ENCODE measurements at regions not wholly inside any gene's neighbourhood (a gene's known extent, or its start where the extent isn't known, plus 50 kb on each side); places are given as distances from the start of the nearest gene placed in this dataset.
"Not testable (repeated sequence)": the region's sequence is repeated elsewhere in the genome, so short reads cannot be mapped to it uniquely, and the experiment has no call there.

- Mint-ChIP-seq H3K9me3 (ENCODE audit: low read depth) (no peaks in the 10 kb centered on the region), H3K36me3 (ENCODE audit: low read depth) (no peaks in the 10 kb centered on the region), H3K4me1 (no peaks in the 10 kb centered on the region), H3K4me3 (no peak overlapping the region), H3K27me3 (peaks cover 2% of the 10 kb centered on the region), H3K27ac (no peak overlapping the region)
- ChIA-PET CTCF (no interaction called here), POLR2A (no interaction called here)
- intact Hi-C loops (cut with DNase I, micrococcal nuclease): no loop called here
- DNase-seq (no peak), ATAC-seq (no peak)
Observed at GRCh38 chr1:199508653-199509052, 518.9 kb upstream of the NR5A2 start.

DNA sequence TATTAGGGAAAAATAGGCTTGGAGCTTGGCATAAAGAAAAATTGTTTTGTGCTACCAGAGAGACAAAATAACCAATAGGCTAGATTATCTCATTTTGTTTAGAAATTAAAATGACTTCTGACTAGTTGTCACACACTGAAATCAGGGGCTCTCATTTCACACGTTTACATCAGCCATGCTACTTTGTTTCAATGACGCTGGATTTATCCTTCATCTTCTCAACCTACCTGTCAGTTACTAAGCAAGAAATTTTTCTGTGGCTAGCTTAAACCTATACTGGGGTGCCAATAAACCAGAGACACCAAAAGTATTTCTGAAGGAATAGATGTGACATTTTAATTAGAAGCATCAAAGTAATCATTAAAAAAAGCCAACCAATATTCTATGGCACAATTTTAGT, 518.1 kb upstream of the NR5A2 start:
- Mint-ChIP-seq H3K27ac (no peak overlapping the region), H3K36me3 (ENCODE audit: low read depth) (no peaks in the 10 kb centered on the region), H3K4me1 (no peaks in the 10 kb centered on the region), H3K27me3 (peaks cover 2% of the 10 kb centered on the region), H3K4me3 (no peak overlapping the region), H3K9me3 (ENCODE audit: low read depth) (no peaks in the 10 kb centered on the region)
- intact Hi-C loops (cut with DNase I, micrococcal nuclease): no loop called here
- no peak for DNase-seq
- POLR2A ChIA-PET: no interaction called here
- no peak for ATAC-seq
- CTCF ChIA-PET: no interaction called here

GRCh38 chr1:199510314-199510713, 517.2 kb upstream of the NR5A2 start:
- ATAC-seq: no peak
- peaks cover 2% of the 10 kb centered on the region for H3K27me3 Mint-ChIP-seq
- POLR2A ChIA-PET: no interaction called here

DNA sequence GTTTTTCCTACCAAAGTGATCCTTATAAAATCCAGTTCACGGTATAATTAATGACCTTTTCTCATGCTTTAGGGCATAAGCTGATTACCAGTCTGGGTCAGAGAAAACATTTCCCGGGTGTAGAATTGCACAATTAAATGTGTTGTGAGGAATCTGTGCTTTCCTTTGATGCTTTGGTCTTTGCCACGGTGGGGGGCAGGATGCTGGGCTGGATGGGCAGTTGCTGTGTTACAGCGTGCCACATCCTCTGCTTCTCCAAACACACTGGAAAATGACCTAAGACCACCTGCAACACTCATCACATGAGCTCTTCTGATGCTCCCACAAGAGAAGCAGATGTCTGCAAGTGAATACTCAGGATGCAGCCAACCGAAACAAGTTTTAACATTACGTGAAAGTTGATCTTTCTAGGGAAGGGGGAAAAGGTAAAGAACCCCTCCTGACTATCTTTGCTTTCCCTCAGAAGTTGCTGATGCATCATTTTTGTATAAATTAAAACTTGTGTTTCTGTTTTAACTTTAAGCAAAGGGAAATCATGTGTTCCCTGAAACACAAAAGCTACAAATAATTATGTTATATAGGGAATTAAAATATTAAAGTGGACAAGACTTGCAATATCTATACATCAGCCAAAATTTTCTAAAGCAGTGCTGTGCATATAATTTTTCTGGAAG, 515.3 kb upstream of the NR5A2 start:
- POLR2A ChIA-PET: no interaction called here
- no peaks in the 10 kb centered on the region for H3K9me3 Mint-ChIP-seq (ENCODE audit: low read depth)
- CTCF ChIA-PET: no interaction called here
- H3K27ac Mint-ChIP-seq: no peak overlapping the region
- no peak overlapping the region for H3K4me3 Mint-ChIP-seq
- no peaks in the 10 kb centered on the region for H3K27me3 Mint-ChIP-seq
- H3K4me1 Mint-ChIP-seq: no peaks in the 10 kb centered on the region
- no peak for DNase-seq
- intact Hi-C loops (cut with DNase I, micrococcal nuclease): no loop called here
- ATAC-seq: no peak
- no peaks in the 10 kb centered on the region for H3K36me3 Mint-ChIP-seq (ENCODE audit: low read depth)

More at GRCh38 chr1:199510314-199510713, 517.2 kb upstream of the NR5A2 start:
- H3K4me1 Mint-ChIP-seq: no peaks in the 10 kb centered on the region
- H3K9me3 Mint-ChIP-seq (ENCODE audit: low read depth): no peaks in the 10 kb centered on the region
- CTCF ChIA-PET: no interaction called here
- intact Hi-C loops (cut with DNase I, micrococcal nuclease): no loop called here
- DNase-seq: no peak
- no peak overlapping the region for H3K4me3 Mint-ChIP-seq
- no peaks in the 10 kb centered on the region for H3K36me3 Mint-ChIP-seq (ENCODE audit: low read depth)
- no peak overlapping the region for H3K27ac Mint-ChIP-seq

DNA sequence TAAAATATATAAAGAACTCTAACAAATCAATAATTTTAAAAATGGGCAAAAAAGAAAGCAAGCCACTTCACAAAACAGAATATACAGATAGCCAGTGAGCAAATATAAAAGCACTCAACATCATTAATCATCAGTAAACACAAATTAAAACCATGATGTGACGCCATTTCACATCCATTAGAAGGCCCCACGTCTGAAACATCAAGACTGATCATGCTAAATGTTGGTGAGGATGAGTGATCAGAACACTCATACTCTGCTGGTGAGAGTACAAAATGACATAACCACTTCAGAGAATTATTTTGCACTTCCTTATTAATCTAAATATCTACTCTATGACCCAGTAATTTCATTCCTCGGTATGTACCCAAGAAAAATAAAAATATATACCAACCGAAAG, 512.2 kb upstream of the NR5A2 start:
- no peaks in the 10 kb centered on the region for H3K27me3 Mint-ChIP-seq
- ChIA-PET POLR2A (no interaction called here), CTCF (no interaction called here)
- DNase-seq (no peak), ATAC-seq (no peak)
- intact Hi-C loops (cut with DNase I, micrococcal nuclease): no loop called here
- no peak overlapping the region for H3K4me3 Mint-ChIP-seq
- no peaks in the 10 kb centered on the region for H3K9me3 Mint-ChIP-seq (ENCODE audit: low read depth)
- H3K36me3 Mint-ChIP-seq (ENCODE audit: low read depth): no peaks in the 10 kb centered on the region
- no peak overlapping the region for H3K27ac Mint-ChIP-seq
- no peaks in the 10 kb centered on the region for H3K4me1 Mint-ChIP-seq

- H3K9me3 Mint-ChIP-seq (ENCODE audit: low read depth): no peaks in the 10 kb centered on the region
- DNase-seq (no peak), ATAC-seq (no peak)
- H3K4me3 Mint-ChIP-seq: no peak overlapping the region
- H3K4me1 Mint-ChIP-seq: no peaks in the 10 kb centered on the region
- no peak overlapping the region for H3K27ac Mint-ChIP-seq
- ChIA-PET CTCF (no interaction called here), POLR2A (no interaction called here)
- H3K27me3 Mint-ChIP-seq: no peaks in the 10 kb centered on the region
- intact Hi-C loops (cut with DNase I, micrococcal nuclease): no loop called here
- no peaks in the 10 kb centered on the region for H3K36me3 Mint-ChIP-seq (ENCODE audit: low read depth)
Observed at GRCh38 chr1:199522338-199522737, 505.2 kb upstream of the NR5A2 start.

- H3K4me3 Mint-ChIP-seq: no peak overlapping the region
- ATAC-seq (no peak), DNase-seq (no peak)
- ChIA-PET CTCF (no interaction called here), POLR2A (no interaction called here)
- intact Hi-C loops (cut with DNase I, micrococcal nuclease): no loop called here
- no peaks in the 10 kb centered on the region for H3K27me3 Mint-ChIP-seq
- no peak overlapping the region for H3K27ac Mint-ChIP-seq
- H3K4me1 Mint-ChIP-seq: no peaks in the 10 kb centered on the region
- H3K9me3 Mint-ChIP-seq (ENCODE audit: low read depth): no peaks in the 10 kb centered on the region
- no peaks in the 10 kb centered on the region for H3K36me3 Mint-ChIP-seq (ENCODE audit: low read depth)
Observed at GRCh38 chr1:199522936-199523335, 504.6 kb upstream of the NR5A2 start.

GRCh38 chr1:199529324-199529723, 498.2 kb upstream of the NR5A2 start:
- no peaks in the 10 kb centered on the region for H3K36me3 Mint-ChIP-seq (ENCODE audit: low read depth)

GRCh38 chr1:199533361-199533760, 494.1 kb upstream of the NR5A2 start:
- H3K36me3 Mint-ChIP-seq (ENCODE audit: low read depth); H3K4me3 Mint-ChIP-seq; H3K27ac Mint-ChIP-seq; H3K4me1 Mint-ChIP-seq; H3K27me3 Mint-ChIP-seq; POLR2A ChIA-PET; intact Hi-C loops (cut with DNase I, micrococcal nuclease); ATAC-seq; DNase-seq: not testable (repeated sequence)
- H3K9me3 Mint-ChIP-seq (ENCODE audit: low read depth): peaks cover 12% of the 10 kb centered on the region
- CTCF ChIA-PET: interaction anchor here (0.6 kb wide), 1 partner anchor 254 kb away, joined by 3 read pairs; no protein-coding TSS in a partner anchor

More at GRCh38 chr1:199529324-199529723, 498.2 kb upstream of the NR5A2 start:
- H3K4me3 Mint-ChIP-seq: no peak overlapping the region
- ATAC-seq (no peak), DNase-seq (no peak)
- ChIA-PET CTCF (no interaction called here), POLR2A (no interaction called here)
- H3K27me3 Mint-ChIP-seq: no peaks in the 10 kb centered on the region
- intact Hi-C loops (cut with DNase I, micrococcal nuclease): no loop called here
- peaks cover 4% of the 10 kb centered on the region for H3K9me3 Mint-ChIP-seq (ENCODE audit: low read depth)
- no peak overlapping the region for H3K27ac Mint-ChIP-seq
- H3K4me1 Mint-ChIP-seq: no peaks in the 10 kb centered on the region

DNA sequence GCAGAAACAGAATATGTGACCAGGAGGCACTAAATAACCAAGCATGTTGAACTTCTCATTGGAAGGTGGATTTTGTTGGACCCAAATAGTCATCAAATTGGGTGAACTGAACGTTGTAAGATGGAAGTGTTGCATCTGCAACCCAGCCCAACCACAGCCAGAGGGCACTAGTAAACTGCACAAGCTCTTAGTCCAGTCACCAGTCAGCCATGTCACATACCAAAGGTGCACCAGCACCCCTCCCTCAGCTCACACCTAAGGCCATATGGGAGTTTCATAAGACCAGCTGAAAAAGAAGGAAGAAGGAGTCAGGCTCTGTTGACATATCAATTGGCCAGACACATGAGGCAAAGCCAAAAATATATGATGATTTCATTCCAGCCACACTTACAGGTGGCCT, 481.7 kb upstream of the NR5A2 start:
- CTCF ChIA-PET: no interaction called here
- DNase-seq: peak; percentile 13
- no peak for ATAC-seq
- Mint-ChIP-seq H3K36me3 (ENCODE audit: low read depth) (no peaks in the 10 kb centered on the region), H3K4me1 (no peaks in the 10 kb centered on the region), H3K27ac (no peak overlapping the region), H3K4me3 (no peak overlapping the region), H3K9me3 (ENCODE audit: low read depth) (no peaks in the 10 kb centered on the region), H3K27me3 (no peaks in the 10 kb centered on the region)
- intact Hi-C loops (cut with DNase I, micrococcal nuclease): no loop called here
- POLR2A ChIA-PET: no interaction called here

DNA sequence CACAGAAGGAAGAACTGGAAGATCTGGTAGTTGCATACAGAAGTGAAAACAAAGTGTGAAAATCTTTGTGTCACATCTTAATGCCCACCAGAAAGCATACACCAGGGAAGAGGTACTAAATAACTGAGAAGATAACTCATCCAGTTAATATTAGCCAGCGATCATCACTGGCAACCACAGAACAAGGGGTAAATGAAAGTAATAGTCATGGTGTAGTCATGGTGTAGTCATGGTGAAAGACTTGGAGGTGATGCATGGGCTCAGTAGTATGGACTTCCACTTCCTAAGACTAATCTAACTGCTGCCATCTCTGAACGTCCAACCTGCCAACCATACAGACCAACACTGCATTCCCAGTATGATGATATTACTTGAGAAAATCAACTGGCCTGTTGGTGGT, 481.2 kb upstream of the NR5A2 start:
- peak; percentile 26 for ATAC-seq
- no peaks in the 10 kb centered on the region for H3K9me3 Mint-ChIP-seq (ENCODE audit: low read depth)
- no peak overlapping the region for H3K4me3 Mint-ChIP-seq
- H3K27me3 Mint-ChIP-seq: no peaks in the 10 kb centered on the region
- ChIA-PET POLR2A (no interaction called here), CTCF (interaction anchor here (0.7 kb wide), 1 partner anchor 16 kb away, joined by 3 read pairs; no protein-coding TSS in a partner anchor)
- intact Hi-C loops (cut with DNase I, micrococcal nuclease): no loop called here
- H3K36me3 Mint-ChIP-seq (ENCODE audit: low read depth): no peaks in the 10 kb centered on the region
- H3K4me1 Mint-ChIP-seq: no peaks in the 10 kb centered on the region
- no peak for DNase-seq
- H3K27ac Mint-ChIP-seq: no peak overlapping the region

- Mint-ChIP-seq H3K27me3 (peaks cover 8% of the 10 kb centered on the region), H3K4me3 (no peak overlapping the region), H3K27ac (no peak overlapping the region), H3K9me3 (ENCODE audit: low read depth) (no peaks in the 10 kb centered on the region), H3K36me3 (ENCODE audit: low read depth) (no peaks in the 10 kb centered on the region), H3K4me1 (no peaks in the 10 kb centered on the region)
- ATAC-seq: no peak
- CTCF ChIA-PET: interaction anchor here (1.0 to 1.7 kb wide), 3 partner anchors 10 to 85 kb away, joined by 3 to 5 read pairs (median 4); no protein-coding TSS in a partner anchor
- intact Hi-C loops (cut with DNase I, micrococcal nuclease): no loop called here
- DNase-seq: no peak
- POLR2A ChIA-PET: no interaction called here
Observed at GRCh38 chr1:199549421-199549820, 478.1 kb upstream of the NR5A2 start.
